HG03457 (cell line): ENCODE measurements at regions not wholly inside any gene's neighbourhood (a gene's known extent, or its start where the extent isn't known, plus 50 kb on each side); places are given as distances from the start of the nearest gene placed in this dataset.
A peak's percentile ranks its signal among the peaks of the same experiment; 100 is the strongest.

Experiments used
- ATAC-seq: cut with Tn5 transposase; IDR thresholded peaks from one replicate; pipeline ENCODE4 v1.9.1; 2021; ENCODE audit warnings: moderate number of reproducible peaks; ENCODE audit not compliant: unreplicated experiment

DNA sequence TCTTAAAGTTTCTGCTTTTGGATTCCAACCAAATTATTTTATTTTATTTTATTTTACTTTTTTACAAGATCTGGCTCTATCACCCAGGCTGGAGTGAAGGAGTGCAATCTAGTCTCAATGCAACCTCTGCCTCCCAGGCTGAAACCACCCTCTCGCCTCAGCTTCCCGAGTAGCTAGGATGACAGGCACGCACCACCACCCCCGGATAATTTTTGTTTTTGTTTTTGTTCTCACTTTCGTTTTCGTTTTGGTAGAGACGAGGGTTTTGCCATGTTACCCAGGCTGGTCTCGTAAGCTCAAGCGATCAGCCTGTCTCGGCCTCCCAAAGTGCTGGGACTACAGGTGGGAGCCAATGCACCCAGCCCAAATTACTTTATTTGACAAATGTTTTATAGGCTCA lies 219.8 kb downstream of the ETS1 start:
- no peak for ATAC-seq

DNA sequence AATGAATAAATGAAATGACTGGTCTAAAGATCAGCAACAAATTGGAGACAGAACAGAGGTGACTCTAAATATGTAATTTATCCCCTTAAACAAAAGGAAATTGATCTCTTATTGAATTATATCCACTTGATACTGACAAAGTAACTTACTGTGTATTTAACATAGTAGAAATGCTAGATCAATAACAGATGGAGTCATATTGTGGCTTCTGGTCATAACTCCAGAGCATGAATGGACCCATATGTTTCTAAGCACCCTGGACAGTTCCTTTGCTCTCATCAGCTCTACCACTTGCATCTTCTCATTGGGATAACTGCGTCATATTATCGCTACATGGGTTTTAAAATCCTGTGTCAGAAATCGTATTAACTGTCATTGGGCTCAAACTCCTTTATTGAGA lies 222.3 kb downstream of the ETS1 start:
- ATAC-seq, result no peak

DNA sequence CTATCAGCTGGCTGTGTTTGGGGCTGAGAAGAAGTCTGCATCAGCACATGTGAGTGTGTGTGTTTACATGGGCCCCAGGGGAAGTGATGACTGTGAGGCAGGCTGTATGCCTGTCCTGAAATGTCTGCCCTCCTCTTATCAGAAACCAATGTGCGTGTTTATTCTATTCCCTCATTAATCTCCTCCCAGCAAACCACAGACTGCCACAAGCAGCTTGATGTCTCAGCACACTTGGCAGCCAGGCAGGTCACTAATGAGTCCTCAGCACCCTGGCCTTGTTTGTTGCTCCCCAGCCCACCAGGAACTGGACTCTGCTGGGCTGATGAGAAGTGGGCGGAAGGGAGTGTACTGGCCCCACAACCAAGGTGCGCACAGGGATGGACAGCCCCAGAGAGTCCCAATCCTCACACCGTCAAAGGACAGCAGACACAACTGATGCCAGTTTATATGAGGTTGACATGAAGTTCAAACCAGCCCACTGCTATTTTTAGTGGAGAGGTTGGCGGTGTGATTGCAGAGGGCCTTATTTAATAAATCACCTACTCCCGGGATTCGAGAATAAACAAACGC lies 225.8 kb downstream of the ETS1 start:
- ATAC-seq, result no peak

DNA sequence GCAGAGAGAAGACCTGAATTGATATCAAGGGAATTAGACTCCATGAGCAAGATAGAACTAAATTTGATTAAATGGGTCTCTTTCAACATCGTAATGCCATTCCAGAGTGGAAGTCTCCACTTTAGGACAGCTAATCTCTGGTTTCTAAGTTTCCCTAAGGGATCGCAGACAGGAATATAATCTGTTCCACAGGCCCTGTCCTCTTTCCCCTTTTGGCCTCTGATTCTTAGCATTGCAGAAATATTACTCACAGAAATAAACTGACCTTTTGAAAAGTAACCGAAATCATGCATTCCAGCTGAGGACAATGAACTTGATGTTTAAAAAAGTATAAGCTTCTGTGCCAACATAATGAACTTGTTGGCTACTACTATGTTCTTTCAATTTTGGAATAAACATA lies 227.8 kb downstream of the ETS1 start:
- ATAC-seq, result no peak

DNA sequence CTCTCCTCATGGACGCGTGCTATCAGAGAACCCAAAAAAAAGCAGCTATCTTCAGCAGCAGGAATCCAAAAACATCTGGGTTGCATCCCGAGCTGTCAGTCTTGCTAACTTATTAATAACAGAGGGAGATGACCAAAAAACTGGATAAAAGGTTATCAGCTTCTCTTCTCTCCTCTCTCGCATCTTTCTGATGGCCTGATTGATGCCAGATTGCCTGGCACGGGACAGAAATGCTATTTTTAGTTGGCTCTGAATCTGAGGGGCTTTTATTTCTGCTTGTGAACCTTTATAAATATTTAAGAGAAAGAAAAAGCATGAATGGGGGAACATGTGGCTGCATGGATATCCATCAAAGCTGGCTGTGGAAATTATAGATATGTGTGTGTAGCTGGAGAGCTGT lies 230.3 kb downstream of the ETS1 start:
- no peak for ATAC-seq

DNA sequence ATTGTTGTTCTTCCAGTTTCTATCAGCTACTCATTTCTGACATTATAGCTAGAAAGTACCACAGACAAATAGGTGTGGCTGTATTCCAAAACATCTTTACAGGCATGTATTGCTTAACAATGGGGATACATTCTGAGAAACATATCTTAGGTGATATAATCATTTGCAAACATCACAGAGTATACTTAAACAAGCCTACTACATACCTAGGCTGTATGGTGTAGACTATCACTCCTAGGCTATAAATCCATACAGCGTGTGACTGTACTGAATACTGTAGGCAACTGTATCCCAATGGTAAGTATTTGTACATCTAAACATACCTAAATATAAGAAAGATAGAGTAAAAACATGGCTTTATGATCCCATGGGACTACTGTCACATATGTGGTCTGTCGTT lies 231.8 kb downstream of the ETS1 start:
- ATAC-seq, result no peak

DNA sequence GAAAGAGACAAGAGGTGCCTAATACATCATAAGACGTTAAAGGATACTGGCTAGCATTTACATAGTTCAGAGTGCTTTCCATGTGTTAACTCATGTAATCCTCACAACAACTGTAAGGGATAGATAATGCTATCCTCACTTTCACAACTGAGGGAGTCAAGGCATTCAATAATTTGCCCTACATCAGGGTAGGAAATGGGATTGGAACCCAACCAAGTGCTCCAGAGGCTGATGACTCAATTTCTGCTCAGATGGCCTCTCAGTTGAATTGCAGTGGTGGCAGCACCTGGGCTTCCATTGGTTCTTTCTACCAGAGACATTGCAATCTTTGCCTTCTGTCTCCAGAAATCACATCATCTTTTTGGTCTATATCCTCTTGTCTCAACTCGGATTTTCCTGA lies 232.9 kb downstream of the ETS1 start:
- no peak for ATAC-seq

DNA sequence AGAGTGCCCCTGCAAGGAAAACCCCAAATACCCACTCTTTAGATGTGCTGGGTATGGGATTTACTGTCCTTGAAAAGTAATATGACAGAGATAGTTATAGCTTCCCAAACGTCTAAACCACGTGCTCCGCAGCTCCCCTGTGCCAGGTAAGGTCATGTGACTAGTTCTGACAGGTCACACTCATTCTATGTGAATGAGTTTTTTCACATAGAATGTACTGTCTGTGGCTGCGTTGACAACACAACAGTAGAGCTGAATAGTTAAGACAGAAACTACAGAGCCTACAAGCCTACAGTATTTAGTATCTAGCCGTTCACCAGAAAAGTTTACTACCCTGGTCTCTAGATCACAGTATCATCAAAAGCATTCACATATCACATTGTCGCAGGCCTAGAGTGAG lies 236.2 kb downstream of the ETS1 start:
- no peak for ATAC-seq

DNA sequence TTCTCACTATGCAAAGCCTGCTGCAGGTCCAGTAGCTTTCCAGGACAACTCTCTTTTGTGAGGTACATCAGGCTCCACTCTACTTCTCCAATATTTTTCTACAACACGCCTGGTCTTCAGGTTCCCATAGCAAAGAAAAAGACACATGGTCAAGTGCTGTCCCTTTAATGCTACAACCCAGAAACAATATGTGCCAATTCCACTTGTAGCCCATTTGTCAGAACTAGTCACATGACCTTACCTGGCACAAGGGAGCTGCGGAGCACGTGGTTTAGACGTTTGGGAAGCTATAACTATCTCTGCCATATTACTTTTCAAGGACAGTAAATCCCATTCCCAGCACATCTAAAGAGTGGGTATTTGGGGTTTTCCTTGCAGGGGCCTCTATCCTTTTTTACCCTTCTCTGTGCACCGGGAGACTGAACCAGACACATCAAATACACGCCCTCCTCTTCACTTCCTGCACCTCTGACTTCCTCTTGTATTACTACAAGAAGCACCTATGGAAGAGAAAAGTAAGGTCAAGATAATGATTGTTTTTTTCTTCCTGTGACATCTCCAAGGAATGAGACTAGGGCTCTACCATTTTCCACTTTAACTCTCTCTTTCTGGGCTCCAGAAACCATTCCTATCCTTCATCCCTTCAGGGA lies 237.6 kb downstream of the ETS1 start:
- no peak for ATAC-seq

DNA sequence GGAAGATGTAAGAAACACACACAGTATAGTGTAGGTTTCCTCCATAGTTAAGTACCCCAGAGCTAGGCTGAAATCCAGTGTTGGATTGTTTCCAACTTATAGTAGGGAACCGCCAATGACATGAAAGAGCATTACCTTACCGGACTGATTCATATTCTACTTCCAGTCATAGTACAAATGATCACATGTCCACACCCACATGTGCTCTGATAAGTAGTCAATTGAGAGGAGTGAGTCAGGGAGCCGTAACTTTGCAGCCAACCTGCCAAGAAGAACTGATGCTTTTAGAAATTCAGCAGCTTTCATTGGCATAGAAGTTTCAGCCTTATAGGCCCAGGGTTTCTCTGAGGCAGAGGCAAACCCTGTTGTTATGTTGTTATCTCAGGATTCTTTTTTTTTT lies 240.6 kb downstream of the ETS1 start:
- ATAC-seq, result no peak

DNA sequence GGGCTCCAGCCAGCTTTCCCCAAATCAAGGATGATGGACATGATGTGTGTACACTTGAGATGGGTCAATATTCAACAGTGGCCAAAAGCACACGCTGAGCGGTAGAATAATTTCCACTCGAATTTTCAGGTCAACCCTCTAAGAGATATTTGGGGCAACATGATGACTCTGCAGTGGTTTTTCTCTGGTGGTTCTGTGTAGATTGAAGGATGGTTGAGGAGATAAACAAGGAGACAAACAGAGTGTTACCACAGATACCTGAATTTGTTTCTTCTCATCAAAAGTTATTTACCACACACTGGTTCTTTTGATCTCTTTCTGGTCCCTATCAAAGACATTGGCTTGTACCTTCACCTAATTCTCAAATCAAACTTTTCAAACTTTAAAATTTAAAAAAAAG lies 242.0 kb downstream of the ETS1 start:
- no peak for ATAC-seq

DNA sequence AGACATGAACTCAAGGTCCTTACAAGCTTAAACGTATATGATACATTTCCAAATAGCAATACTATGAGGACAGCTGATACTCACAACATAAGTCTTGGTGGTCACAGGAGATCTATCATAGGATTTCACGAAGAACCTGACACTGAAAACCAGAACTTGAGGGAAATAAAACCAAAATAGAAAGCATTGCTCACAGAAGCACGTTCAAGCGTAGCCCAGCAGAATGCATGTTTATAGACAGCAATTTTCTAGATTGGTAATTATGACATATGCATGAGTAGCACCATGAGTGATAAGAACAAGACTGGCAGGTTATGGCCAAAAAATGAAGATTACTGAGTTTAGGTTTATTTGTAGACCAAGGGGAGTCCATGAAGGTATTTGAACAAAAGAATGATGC lies 243.5 kb downstream of the ETS1 start:
- ATAC-seq, result no peak

DNA sequence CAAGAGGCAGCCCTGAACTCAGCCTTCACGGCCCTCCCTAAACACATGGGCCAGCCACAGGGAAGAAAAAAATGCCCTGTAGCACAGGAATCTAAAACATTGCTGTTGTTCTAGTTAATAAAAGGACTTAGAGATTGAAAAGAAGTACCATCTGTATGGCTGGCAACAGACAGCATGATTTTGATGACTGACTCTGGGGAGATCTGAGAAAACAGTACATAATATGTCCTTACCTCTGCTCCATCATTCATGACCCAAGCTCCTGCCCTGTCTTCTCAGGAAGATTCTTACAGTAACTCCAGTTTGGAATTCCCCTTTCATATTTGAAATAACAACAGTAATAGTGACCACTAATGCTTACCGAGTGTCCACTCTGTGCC lies 244.2 kb downstream of the ETS1 start:
- no peak for ATAC-seq

DNA sequence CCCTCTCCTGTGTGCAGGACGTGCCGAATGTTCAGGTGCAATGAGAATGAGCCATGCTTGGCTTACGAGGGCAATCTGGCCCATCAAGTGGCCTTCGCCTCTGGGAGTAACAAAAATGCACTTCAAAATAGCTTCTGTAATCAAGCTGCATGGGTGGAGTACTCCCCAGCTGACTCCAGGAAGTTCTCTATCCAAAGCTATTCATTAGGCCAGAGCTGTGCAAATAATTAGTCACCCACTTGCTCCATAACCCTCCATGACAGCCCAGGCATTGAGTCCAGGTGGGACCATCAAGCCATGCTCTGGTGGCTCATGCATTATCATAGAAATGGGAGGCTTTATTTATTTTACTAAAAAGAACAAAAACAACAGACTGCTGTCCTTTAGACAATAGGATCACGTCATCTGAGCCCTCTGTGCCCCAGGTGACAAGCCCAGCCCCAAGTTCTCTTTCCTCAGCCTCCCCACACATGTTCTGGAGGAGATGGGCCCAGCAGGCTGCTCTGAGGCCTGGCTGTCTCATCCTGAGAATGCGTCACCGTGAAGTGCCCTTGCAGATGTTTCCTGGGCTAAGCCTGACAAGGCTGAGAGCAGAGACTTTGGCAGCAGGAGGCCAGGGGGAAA lies 244.7 kb downstream of the ETS1 start:
- ATAC-seq, result peak; percentile 92

DNA sequence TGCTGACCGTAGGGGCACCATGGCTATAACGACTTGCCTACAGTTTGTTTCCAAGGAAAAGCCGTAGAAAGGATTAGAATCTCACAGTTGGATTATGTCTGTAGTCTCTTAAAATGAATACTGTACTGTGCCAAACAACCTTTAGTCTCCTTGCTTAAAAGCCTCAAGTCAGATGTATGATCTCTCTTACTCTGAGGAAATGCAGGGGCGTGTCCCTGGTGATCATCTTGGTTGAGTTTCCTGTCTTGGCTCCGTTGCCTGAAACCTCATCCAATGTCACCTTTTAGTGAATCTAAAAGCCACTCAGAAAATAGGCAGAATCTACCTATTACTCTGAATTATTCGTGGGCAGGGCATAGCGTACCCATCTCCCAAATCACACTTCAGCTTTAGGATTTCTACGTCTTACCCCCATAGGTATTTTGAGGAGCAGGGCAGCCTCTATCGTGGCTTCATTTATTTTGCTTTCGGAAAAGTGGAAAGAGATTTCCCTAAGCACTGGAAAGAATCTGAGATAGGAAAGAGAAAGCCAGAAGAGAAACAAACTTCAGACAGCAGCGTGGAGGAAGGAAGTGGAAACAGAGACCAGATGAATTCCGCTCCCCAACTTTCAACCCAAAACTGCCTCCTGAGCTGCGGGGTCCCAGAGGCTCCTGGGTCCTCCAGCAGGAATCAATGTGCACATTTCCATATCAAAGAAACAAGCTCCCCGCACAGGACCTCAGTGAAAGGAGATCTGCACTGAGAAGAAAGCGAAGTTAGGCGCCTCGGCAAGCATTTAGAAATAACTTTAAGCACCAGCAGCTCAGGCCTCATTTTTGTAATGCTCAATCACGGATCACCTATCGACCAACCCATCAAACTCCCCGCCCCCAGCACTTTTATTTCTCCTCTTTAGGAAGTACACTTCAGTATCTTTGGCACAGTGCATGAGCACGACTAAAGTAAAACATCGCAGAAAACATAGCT lies 245.8 kb downstream of the ETS1 start:
- ATAC-seq, result no peak

DNA sequence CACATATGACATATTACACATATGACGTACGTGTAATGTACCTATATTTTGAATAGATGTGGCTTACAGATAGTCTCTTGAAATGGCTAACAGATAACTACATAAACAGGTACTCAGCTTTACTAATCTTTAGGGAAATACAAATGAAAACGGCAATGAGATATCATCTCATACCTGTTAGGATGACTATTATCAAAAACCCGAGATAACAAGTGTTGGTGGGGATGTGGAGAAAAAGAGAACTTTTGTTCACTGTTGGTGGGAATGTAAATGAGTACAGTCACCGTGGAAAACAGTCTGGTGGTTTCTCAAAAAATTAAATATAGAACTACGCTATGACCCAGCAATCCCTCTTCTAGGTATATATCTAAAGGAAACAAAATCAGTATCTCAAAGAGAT lies 247.6 kb downstream of the ETS1 start:
- ATAC-seq, result no peak

DNA sequence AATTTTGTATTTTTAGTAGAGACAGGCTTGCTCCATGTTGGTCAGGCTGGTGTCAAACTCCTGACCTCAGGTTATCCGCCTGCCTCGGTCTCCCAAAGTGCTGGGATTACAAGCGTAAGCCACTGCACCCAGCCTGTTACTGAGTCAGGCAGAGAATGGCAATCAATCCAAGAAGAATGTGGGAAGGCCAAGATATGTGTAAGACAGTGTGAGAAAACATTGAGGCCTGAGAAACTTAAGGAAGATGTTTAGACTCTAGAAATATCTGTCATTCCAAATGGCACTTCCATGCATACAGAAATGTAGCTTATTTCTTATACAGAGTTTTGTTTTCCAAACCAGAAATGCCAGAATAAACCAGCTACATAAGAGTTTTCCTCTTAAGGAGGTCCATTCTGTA lies 248.5 kb downstream of the ETS1 start:
- no peak for ATAC-seq

DNA sequence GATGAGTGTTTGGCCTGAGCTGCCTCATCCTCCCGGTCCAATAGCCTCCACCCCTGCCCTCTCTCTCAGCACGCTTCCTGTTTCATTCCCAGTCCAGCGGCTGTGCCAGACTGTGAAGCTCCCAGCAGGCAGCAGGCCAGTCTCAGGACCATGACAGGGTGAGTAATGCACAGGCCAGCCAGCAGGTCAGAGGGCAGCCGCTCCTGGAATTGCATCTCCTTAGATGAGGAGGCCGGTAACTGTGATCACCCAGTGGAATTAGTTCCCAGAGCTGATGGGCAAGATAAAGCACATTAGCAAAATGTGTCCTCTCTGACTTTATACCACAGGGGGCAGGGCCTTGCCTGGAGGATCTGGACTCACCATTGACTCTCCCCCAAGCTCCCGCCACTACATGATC lies 251.2 kb downstream of the ETS1 start:
- ATAC-seq, result no peak

DNA sequence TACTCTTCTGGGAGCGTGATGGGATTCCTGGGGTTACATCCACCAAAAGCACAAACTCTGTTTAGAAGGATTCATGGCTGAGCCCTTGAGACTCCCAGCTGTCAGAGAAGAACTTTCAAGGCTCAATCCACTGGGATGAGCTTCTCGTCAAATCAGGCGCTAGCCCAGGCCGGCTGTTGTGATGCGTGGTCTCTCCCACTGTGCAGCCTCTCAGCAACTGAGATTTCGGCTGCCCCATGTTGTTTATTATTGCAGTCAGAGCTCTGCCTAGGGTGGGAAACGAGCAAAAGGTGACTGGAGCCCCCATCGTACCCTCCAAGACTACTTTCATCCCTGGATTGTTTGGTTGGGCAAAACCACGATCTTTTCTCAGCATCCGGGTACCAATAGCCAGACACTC lies 251.6 kb downstream of the ETS1 start:
- no peak for ATAC-seq

DNA sequence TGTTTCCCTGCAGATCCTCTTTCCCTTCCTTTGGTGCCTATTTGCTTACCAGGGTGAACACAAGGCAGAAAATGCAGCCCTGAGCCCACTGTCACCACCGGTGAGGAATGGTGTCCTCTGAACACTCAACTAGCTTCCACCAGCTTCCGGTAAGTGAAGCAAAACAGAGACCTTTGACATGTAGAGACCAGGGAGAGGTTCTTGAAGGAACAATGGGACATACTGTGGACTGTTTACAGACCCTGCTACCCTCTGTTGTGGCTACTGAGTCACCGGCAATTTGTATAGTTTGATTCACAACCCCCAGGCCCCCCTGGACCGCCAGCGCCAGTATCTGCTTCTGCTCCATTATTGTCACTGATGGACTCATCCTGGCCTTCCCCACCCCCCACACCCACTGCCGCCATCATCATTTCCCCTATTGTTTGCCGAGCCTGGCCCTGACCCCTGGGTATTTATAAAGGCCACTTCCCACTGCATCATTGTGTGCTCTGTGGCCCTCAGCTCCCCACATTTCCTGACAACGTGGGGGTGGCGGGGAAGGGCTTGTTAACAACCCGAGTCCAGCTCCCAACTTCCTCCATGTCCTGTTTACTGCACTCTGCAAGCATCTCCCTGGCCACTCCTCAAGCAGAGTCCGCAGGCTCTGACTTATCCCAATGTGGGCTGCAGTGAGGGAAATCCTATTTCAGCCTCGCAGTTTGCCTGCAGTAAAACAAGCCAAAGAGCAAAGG lies 252.9 kb downstream of the ETS1 start:
- no peak for ATAC-seq

DNA sequence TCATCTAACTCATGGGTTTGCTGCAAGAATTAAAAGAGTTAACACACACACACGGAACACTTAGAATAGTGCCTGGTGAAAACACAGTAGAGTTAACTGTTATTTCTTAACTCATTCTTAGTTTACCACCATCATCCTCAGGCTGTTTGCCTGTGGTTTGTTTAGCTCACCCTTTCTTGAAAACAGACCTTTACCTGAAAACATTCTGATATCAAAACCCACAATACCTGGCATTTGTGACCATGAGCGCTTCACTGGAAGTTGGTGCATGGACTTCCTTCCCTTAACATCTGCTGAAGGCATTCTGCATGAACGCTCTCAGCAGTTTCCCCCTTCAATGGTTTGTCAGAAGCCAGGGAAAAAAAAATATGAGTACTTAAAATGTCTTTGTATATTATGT lies 256.0 kb downstream of the ETS1 start:
- no peak for ATAC-seq
